ENCODE measurements at regions not wholly inside any gene's neighbourhood (a gene's known extent, or its start where the extent isn't known, plus 50 kb on each side); places are given as distances from the start of the nearest gene placed in this dataset.

GRCh38 chr3:89808680-89809197, 701.3 kb downstream of the EPHA3 start:
- no peak for TF ChIP-seq POLR2A (IDR thresholded peaks at IDR 0.05)
- no peak for TF ChIP-seq CTCF (IDR thresholded peaks at IDR 0.05)
